Neural cell (in vitro differentiated cells): ENCODE measurements at regions not wholly inside any gene's neighbourhood (a gene's known extent, or its start where the extent isn't known, plus 50 kb on each side); places are given as distances from the start of the nearest gene placed in this dataset.

Experiments used
- H2AFZ ChIP-seq: fragments of 200-600, 300-800 bp; sonication (generic), shearing (Covaris generic); 2 replicates; pipeline ENCODE4 v1.6.0; 2014; ENCODE audit warnings: low read depth, mild to moderate bottlenecking, antibody characterized with exemption, low read length, moderate library complexity
- H3F3A ChIP-seq: fragments of 200-600 bp; shearing (Covaris generic); 2 replicates; pipeline ENCODE4 v1.6.1; 2016; ENCODE audit warnings: mild to moderate bottlenecking, moderate library complexity, mixed read lengths, antibody characterized with exemption, low read length; ENCODE audit not compliant: insufficient read depth, poor library complexity, severe bottlenecking
- H3K27ac ChIP-seq: fragments of 200-600, 300-800 bp; sonication (generic), shearing (Covaris generic); 2 replicates; pipeline ENCODE4 v1.5.1; 2014; ENCODE audit warnings: mild to moderate bottlenecking, low read length, moderate library complexity
- H3K27me3 ChIP-seq: fragments of 300-800, 200-600 bp; sonication (generic), shearing (Covaris generic); 2 replicates; pipeline ENCODE4 v1.6.0; 2014; ENCODE audit warnings: mild to moderate bottlenecking, low read depth, low read length, moderate library complexity; ENCODE audit not compliant: insufficient read depth
- H3K36me3 ChIP-seq: fragments of 300-800, 200-600 bp; sonication (generic), shearing (Covaris generic); 2 replicates; pipeline ENCODE4 v1.5.1; 2014; ENCODE audit warnings: mild to moderate bottlenecking, antibody characterized with exemption, low read length, moderate library complexity; ENCODE audit not compliant: insufficient read depth
- H3K4me2 ChIP-seq: fragments of 300-800, 200-600 bp; sonication (generic), shearing (Covaris generic); 2 replicates; pipeline ENCODE4 v1.6.0; 2014; ENCODE audit warnings: mild to moderate bottlenecking, low read length
- H3K4me3 ChIP-seq: fragments of 300-800, 200-600 bp; sonication (generic), shearing (Covaris generic); 2 replicates; pipeline ENCODE4 v1.5.1; 2014; ENCODE audit warnings: mild to moderate bottlenecking, low read length, moderate library complexity
- H3K79me2 ChIP-seq: fragments of 200-600 bp; shearing (Covaris generic); replicated peaks from 2 replicates; pipeline ENCODE4 v1.6.0; 2014; ENCODE audit warnings: mild to moderate bottlenecking, low read length, moderate library complexity; ENCODE audit not compliant: insufficient read depth
- H3K9ac ChIP-seq: fragments of 300-800, 200-600 bp; sonication (generic), shearing (Covaris generic); 2 replicates; pipeline ENCODE4 v1.6.1; 2016; ENCODE audit warnings: mild to moderate bottlenecking, low read length, mixed read lengths
- H3K9me2 ChIP-seq: fragments of 200-600 bp; shearing (Covaris generic); 2 replicates; pipeline ENCODE4 v1.6.1; 2016; ENCODE audit warnings: mild to moderate bottlenecking, low read length, mixed read lengths; ENCODE audit not compliant: insufficient read depth
- H3K9me3 ChIP-seq: fragments of 200-600, 300-800 bp; sonication (generic), shearing (Covaris generic); 2 replicates; pipeline ENCODE4 v1.6.1; 2016; ENCODE audit warnings: mild to moderate bottlenecking, mixed run types, low read length, moderate library complexity, mixed read lengths
- H4K20me1 ChIP-seq: fragments of 200-600 bp; shearing (Covaris generic); 2 replicates; pipeline ENCODE4 v1.6.1; 2016; ENCODE audit warnings: mild to moderate bottlenecking, mixed run types; ENCODE audit not compliant: insufficient read depth
- EP300 ChIP-seq: fragments of 450-650 bp; conservative IDR thresholded peaks from 2 replicates; pipeline ENCODE4 v1.6.1; 2014; ENCODE audit warnings: antibody characterized with exemption, mild to moderate bottlenecking, moderate library complexity; ENCODE audit not compliant: poor library complexity, severe bottlenecking
- EZH2 ChIP-seq: fragments of 200-600, 300-800 bp; shearing (Covaris generic), sonication (generic); IDR thresholded peaks from 2 replicates; pipeline ENCODE4 v1.6.1; 2014; ENCODE audit warnings: antibody characterized with exemption, low read length, borderline replicate concordance, mild to moderate bottlenecking; ENCODE audit not compliant: insufficient read depth, poor library complexity, severe bottlenecking
- MXI1 ChIP-seq: fragments of 450-650 bp; conservative IDR thresholded peaks from 2 replicates; pipeline ENCODE4 v1.6.1; 2014; ENCODE audit warnings: antibody characterized with exemption, mild to moderate bottlenecking; ENCODE audit not compliant: poor library complexity, severe bottlenecking
- POLR2AphosphoS5 ChIP-seq: IDR thresholded peaks from 2 replicates; pipeline ENCODE4 v1.6.1; 2012
- RAD21 ChIP-seq: fragments of 450-650 bp; conservative IDR thresholded peaks from 2 replicates; pipeline ENCODE4 v1.6.1; 2014; ENCODE audit warnings: antibody characterized with exemption, mild to moderate bottlenecking, moderate library complexity
- REST ChIP-seq: IDR thresholded peaks from 2 replicates; pipeline ENCODE4 v1.6.1; 2012; ENCODE audit warnings: borderline replicate concordance
- SMC3 ChIP-seq: fragments of 450-650 bp; conservative IDR thresholded peaks from 2 replicates; pipeline ENCODE4 v1.6.1; 2014; ENCODE audit warnings: antibody characterized with exemption, mild to moderate bottlenecking, moderate library complexity; ENCODE audit not compliant: poor library complexity
- TAF1 ChIP-seq: IDR thresholded peaks from 2 replicates; pipeline ENCODE4 v1.6.1; 2012; ENCODE audit warnings: low read depth
- TF ChIP-seq, protein P1 (sequence below): fragments of 450-650 bp; IDR thresholded peaks from 2 replicates; pipeline ENCODE4 v1.5.1; 2014; ENCODE audit warnings: antibody characterized with exemption, mild to moderate bottlenecking, moderate library complexity; ENCODE audit not compliant: poor library complexity, severe bottlenecking

- H3K27ac ChIP-seq: no peak overlapping the region
- H3K4me2 ChIP-seq: no peak overlapping the region
- no peak overlapping the region for H3K4me3 ChIP-seq
- TF ChIP-seq POLR2AphosphoS5: no peak
- no peak for TF ChIP-seq EP300
- no peak for TF ChIP-seq EZH2
- TF ChIP-seq, protein P1, sequence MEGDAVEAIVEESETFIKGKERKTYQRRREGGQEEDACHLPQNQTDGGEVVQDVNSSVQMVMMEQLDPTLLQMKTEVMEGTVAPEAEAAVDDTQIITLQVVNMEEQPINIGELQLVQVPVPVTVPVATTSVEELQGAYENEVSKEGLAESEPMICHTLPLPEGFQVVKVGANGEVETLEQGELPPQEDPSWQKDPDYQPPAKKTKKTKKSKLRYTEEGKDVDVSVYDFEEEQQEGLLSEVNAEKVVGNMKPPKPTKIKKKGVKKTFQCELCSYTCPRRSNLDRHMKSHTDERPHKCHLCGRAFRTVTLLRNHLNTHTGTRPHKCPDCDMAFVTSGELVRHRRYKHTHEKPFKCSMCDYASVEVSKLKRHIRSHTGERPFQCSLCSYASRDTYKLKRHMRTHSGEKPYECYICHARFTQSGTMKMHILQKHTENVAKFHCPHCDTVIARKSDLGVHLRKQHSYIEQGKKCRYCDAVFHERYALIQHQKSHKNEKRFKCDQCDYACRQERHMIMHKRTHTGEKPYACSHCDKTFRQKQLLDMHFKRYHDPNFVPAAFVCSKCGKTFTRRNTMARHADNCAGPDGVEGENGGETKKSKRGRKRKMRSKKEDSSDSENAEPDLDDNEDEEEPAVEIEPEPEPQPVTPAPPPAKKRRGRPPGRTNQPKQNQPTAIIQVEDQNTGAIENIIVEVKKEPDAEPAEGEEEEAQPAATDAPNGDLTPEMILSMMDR: no peak
- H2AFZ ChIP-seq: no peak overlapping the region
- H3K9me2 ChIP-seq: no peaks in the 10 kb centered on the region
- no peak overlapping the region for H3K9ac ChIP-seq
- no peaks in the 10 kb centered on the region for H4K20me1 ChIP-seq
- H3K79me2 ChIP-seq: no peaks in the 10 kb centered on the region
- H3K9me3 ChIP-seq: no peaks in the 10 kb centered on the region
- no peaks in the 10 kb centered on the region for H3F3A ChIP-seq
- no peaks in the 10 kb centered on the region for H3K36me3 ChIP-seq
- H3K27me3 ChIP-seq: no peaks in the 10 kb centered on the region
These were observed 72.9 kb upstream of the STEAP1B start for GRCh38 chr7:22572937-22573336.

DNA sequence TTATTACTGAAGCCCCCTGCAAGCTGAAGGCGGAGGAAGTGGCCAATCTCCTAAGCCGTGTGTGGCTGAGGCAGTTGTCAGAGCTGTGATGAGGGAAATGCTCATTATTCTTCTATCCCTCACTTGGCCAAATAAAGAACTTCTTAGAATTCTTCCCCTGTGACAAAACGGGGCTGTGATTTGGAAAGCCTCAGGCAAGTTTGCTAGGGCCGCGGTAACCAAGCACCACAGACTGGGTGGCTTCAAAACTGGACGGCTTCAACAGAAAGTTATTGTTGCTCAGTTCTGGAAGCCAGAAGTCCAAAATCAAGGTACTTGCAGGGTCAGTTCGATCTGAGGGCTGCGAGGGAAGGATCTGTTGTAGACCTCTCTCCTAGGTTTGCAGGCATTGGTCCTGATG, 72.3 kb upstream of the STEAP1B start:
- Histone ChIP-seq H3K9me2 (no peaks in the 10 kb centered on the region), H3K27me3 (no peaks in the 10 kb centered on the region), H3K4me2 (no peak overlapping the region), H3F3A (no peaks in the 10 kb centered on the region), H3K79me2 (no peaks in the 10 kb centered on the region), H3K9ac (no peak overlapping the region), H3K9me3 (no peaks in the 10 kb centered on the region), H2AFZ (no peak overlapping the region), H4K20me1 (no peaks in the 10 kb centered on the region), H3K27ac (no peak overlapping the region), H3K4me3 (no peak overlapping the region), H3K36me3 (no peaks in the 10 kb centered on the region)
- TF ChIP-seq POLR2AphosphoS5: no peak
- no peak for TF ChIP-seq SMC3
- no peak for TF ChIP-seq TAF1
- no peak for TF ChIP-seq EP300
- TF ChIP-seq, protein P1: no peak
- TF ChIP-seq EZH2: no peak
- no peak for TF ChIP-seq RAD21
- no peak for TF ChIP-seq MXI1
- no peak for TF ChIP-seq REST
